ENCODE measurements at regions not wholly inside any gene's neighbourhood (a gene's known extent, or its start where the extent isn't known, plus 50 kb on each side); places are given as distances from the start of the nearest gene placed in this dataset.

DNA sequence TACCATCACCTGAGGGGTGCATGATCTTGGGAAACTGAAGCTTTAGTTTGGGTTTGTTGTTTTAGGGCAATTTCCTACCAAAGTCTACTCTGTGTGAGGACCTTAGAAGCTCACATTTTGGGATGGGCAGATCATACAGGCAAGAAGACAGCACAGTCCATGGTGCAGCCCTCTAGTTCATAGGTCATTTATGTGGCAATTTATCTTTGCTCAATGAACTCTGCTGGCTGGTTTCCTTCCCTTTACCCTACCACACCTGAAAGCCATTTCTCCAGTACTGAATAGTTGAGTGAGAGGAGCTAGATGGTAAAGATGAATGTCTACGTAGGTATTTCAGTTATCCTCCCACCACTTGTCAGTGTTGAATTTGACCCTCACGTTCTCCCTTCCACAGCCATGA lies 87.5 kb upstream of the KLF12 start:
- H3K9me3 ChIP-seq = no peaks in the 10 kb centered on the region
- intact Hi-C loops (cut with DNase I) = no loop called here
- H3K27me3 ChIP-seq = no peaks in the 10 kb centered on the region
- H3K4me3 ChIP-seq = no peak overlapping the region
- no peak for TF ChIP-seq POLR2A (IDR thresholded peaks at IDR 0.05)
- TF ChIP-seq, protein P1, sequence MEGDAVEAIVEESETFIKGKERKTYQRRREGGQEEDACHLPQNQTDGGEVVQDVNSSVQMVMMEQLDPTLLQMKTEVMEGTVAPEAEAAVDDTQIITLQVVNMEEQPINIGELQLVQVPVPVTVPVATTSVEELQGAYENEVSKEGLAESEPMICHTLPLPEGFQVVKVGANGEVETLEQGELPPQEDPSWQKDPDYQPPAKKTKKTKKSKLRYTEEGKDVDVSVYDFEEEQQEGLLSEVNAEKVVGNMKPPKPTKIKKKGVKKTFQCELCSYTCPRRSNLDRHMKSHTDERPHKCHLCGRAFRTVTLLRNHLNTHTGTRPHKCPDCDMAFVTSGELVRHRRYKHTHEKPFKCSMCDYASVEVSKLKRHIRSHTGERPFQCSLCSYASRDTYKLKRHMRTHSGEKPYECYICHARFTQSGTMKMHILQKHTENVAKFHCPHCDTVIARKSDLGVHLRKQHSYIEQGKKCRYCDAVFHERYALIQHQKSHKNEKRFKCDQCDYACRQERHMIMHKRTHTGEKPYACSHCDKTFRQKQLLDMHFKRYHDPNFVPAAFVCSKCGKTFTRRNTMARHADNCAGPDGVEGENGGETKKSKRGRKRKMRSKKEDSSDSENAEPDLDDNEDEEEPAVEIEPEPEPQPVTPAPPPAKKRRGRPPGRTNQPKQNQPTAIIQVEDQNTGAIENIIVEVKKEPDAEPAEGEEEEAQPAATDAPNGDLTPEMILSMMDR (IDR thresholded peaks at IDR 0.05) = peak in 1 of 4 donors; percentile 11
- peaks cover 0 to 9% (median 4%) of the 10 kb centered on the region in 4 donors for H3K4me1 ChIP-seq
- peak in 1 of 3 donors; percentile 76 for DNase-seq
- H3K36me3 ChIP-seq = no peaks in the 10 kb centered on the region
- H3K27ac ChIP-seq = peak overlapping the region in 2 of 3 donors; percentile 26 to 27
- peak; percentile 99 to 100 (median 100) for ATAC-seq
- 20% methylated on average over 2 of the region's 2 CpGs for WGBS (ENCODE audit: insufficient coverage, low coverage, low lambda C conversion rate, missing lambda C conversion rate)

GRCh38 chr13:74219566-74219965 lies 85.4 kb upstream of the KLF12 start:
- 75% methylated on average over 2 of the region's 2 CpGs for WGBS (ENCODE audit: insufficient coverage, low coverage, low lambda C conversion rate, missing lambda C conversion rate)
- Histone ChIP-seq H3K36me3 (no peaks in the 10 kb centered on the region), H3K9me3 (no peaks in the 10 kb centered on the region), H3K27ac (no peak overlapping the region), H3K4me1 (peaks cover 0 to 6% (median 2%) of the 10 kb centered on the region in 4 donors), H3K27me3 (no peaks in the 10 kb centered on the region), H3K4me3 (no peak overlapping the region)
- no peak for DNase-seq
- intact Hi-C loops (cut with DNase I) = no loop called here
- no peak for TF ChIP-seq POLR2A (IDR thresholded peaks at IDR 0.05)
- TF ChIP-seq, protein P1 (IDR thresholded peaks at IDR 0.05) = no peak
- ATAC-seq = no peak

DNA sequence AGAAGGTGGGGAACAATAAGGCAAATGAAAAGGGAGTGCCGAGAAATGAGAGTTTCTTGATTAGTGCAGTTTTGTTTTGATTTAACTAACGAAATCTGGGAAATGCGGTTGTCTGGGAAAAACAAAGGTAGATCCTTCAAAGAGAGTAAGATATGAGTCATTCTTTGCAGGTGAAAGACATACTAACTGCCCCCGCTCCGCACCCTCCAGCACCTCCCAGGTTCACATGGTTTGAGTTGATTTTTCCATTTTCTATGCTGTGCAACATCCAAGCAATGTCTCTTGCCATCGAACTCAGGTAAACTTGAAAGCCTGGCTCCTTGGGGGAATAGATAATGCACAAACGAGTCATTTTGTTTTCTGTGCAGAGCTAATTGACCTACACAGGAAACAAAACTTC lies 84.1 kb upstream of the KLF12 start:
- Histone ChIP-seq H3K36me3 (no peaks in the 10 kb centered on the region), H3K4me1 (peaks cover 0 to 6% (median 2%) of the 10 kb centered on the region in 4 donors), H3K27ac (no peak overlapping the region), H3K4me3 (no peak overlapping the region), H3K9me3 (no peaks in the 10 kb centered on the region), H3K27me3 (no peaks in the 10 kb centered on the region)
- 80% methylated on average over 7 of the region's 7 CpGs for WGBS (ENCODE audit: insufficient coverage, low coverage, low lambda C conversion rate, missing lambda C conversion rate)
- intact Hi-C loops (cut with DNase I) = no loop called here
- ATAC-seq = no peak
- no peak for DNase-seq
- TF ChIP-seq, protein P1 (IDR thresholded peaks at IDR 0.05) = no peak
- no peak for TF ChIP-seq POLR2A (IDR thresholded peaks at IDR 0.05)

GRCh38 chr13:74217811-74218210 lies 83.6 kb upstream of the KLF12 start:
- intact Hi-C loops (cut with DNase I) = no loop called here
- 92% methylated on average over 1 of the region's 1 CpG for WGBS (ENCODE audit: insufficient coverage, low coverage, low lambda C conversion rate, missing lambda C conversion rate)

More at GRCh38 chr13:74217811-74218210, 83.6 kb upstream of the KLF12 start:
- H3K27me3 ChIP-seq = no peaks in the 10 kb centered on the region
- DNase-seq = no peak
- TF ChIP-seq, protein P1 (IDR thresholded peaks at IDR 0.05) = no peak
- TF ChIP-seq POLR2A (IDR thresholded peaks at IDR 0.05) = no peak
- peaks cover 0 to 6% (median 2%) of the 10 kb centered on the region in 4 donors for H3K4me1 ChIP-seq
- no peak overlapping the region for H3K27ac ChIP-seq
- no peak overlapping the region for H3K4me3 ChIP-seq
- no peaks in the 10 kb centered on the region for H3K36me3 ChIP-seq
- no peak for ATAC-seq
- H3K9me3 ChIP-seq = no peaks in the 10 kb centered on the region
